Keratinocyte (primary cell): ENCODE measurements at regions not wholly inside any gene's neighbourhood (a gene's known extent, or its start where the extent isn't known, plus 50 kb on each side); places are given as distances from the start of the nearest gene placed in this dataset.

ENCODE experiments used
- DNase-seq: peaks from one replicate; pipeline ENCODE4 v3.0.0-alpha.2; 2011; ENCODE audit warnings: low read depth, missing footprints, low spot score
- FAIRE-seq: peaks from 2 replicates; lab custom pipeline; 2011; peaks lifted over from hg19 to GRCh38; lab: Jason Lieb, UNC
- H2AFZ ChIP-seq: 2 replicates; pipeline ENCODE4 v1.6.0; 2012; ENCODE audit warnings: low read length, control low read depth, inconsistent platforms; ENCODE audit not compliant: control insufficient read depth
- H3K27ac ChIP-seq: 2 replicates; pipeline ENCODE4 v1.5.1; 2011; ENCODE audit warnings: low read length; ENCODE audit not compliant: control insufficient read depth, insufficient read depth
- H3K27me3 ChIP-seq: 3 replicates; pipeline ENCODE4 v1.6.0; 2011; ENCODE audit warnings: low read length; ENCODE audit not compliant: control insufficient read depth, insufficient read depth; ENCODE audit errors: extremely low read depth
- H3K36me3 ChIP-seq, 2 experiments: 2 replicates in 1 of 2; 3 replicates in 1 of 2; pipeline ENCODE4 v1.5.1; 2011; ENCODE audit warnings: low read length in 2 of 2, mild to moderate bottlenecking in 1 of 2; ENCODE audit not compliant: control insufficient read depth in 2 of 2, insufficient read depth in 2 of 2; ENCODE audit errors: extremely low read depth in 1 of 2
- H3K4me1 ChIP-seq: 3 replicates; pipeline ENCODE4 v1.5.1; 2011; ENCODE audit warnings: low read length; ENCODE audit not compliant: control insufficient read depth, insufficient read depth; ENCODE audit errors: extremely low read depth
- H3K4me2 ChIP-seq: 3 replicates; pipeline ENCODE4 v1.6.0; 2011; ENCODE audit warnings: low read depth, low read length; ENCODE audit not compliant: control insufficient read depth, insufficient read depth; ENCODE audit errors: extremely low read depth
- H3K4me3 ChIP-seq, 3 experiments: fragments of 200-600 bp in 1 of 3; sonication (generic) in 1 of 3; 2 replicates in 2 of 3; 3 replicates in 1 of 3; pipeline ENCODE4 v1.5.1; 2011 to 2016; ENCODE audit warnings: low read length in 3 of 3, mild to moderate bottlenecking in 3 of 3, control low read depth in 2 of 3, inconsistent platforms in 1 of 3, low read depth in 1 of 3, mixed read lengths in 1 of 3, mixed run types in 1 of 3, moderate library complexity in 1 of 3; ENCODE audit not compliant: control insufficient read depth in 2 of 3, insufficient read depth in 2 of 3; ENCODE audit errors: extremely low read depth in 1 of 3
- H3K79me2 ChIP-seq: 2 replicates; pipeline ENCODE4 v1.6.0; 2012; ENCODE audit warnings: low read length; ENCODE audit not compliant: control insufficient read depth, insufficient read depth
- H3K9ac ChIP-seq: 3 replicates; pipeline ENCODE4 v1.6.0; 2011; ENCODE audit warnings: low read length; ENCODE audit not compliant: control insufficient read depth, insufficient read depth; ENCODE audit errors: extremely low read depth
- H3K9me1 ChIP-seq: 3 replicates; pipeline ENCODE4 v1.6.0; 2011; ENCODE audit warnings: low read length; ENCODE audit not compliant: control insufficient read depth, insufficient read depth; ENCODE audit errors: extremely low read depth
- H3K9me3 ChIP-seq: 2 replicates; pipeline ENCODE4 v1.5.1; 2012; ENCODE audit warnings: low read depth, low read length; ENCODE audit not compliant: control insufficient read depth
- H4K20me1 ChIP-seq: 3 replicates; pipeline ENCODE4 v1.6.0; 2011; ENCODE audit warnings: low read length; ENCODE audit not compliant: control insufficient read depth, insufficient read depth; ENCODE audit errors: extremely low read depth
- CTCF ChIP-seq, 3 experiments: IDR thresholded peaks in 1 of 3; conservative IDR thresholded peaks in 1 of 3; optimal IDR thresholded peaks in 1 of 3; 2 replicates in 2 of 3; 3 replicates in 1 of 3; pipeline versions ENCODE3 to v1.5.1; 2011; ENCODE audit warnings: low read length in 3 of 3, mild to moderate bottlenecking in 3 of 3, moderate library complexity in 2 of 3, control low read depth in 1 of 3, inconsistent platforms in 1 of 3; ENCODE audit not compliant: insufficient read depth in 2 of 3; ENCODE audit errors: extremely low read depth in 1 of 3
- EZH2 ChIP-seq: IDR thresholded peaks from one replicate; pipeline ENCODE4 v1.6.1; 2012; ENCODE audit warnings: inconsistent platforms, mild to moderate bottlenecking, low read length, moderate library complexity
- dilution Hi-C: fragments of 300-500 bp; cut with MboI; formaldehyde crosslinking; loops from one replicate; pipeline ENCODE4 v1.7.0; 2020; ENCODE audit warnings: low sequenced_read_pairs; ENCODE audit not compliant: extremely low pct_ligation_motif_present

DNA sequence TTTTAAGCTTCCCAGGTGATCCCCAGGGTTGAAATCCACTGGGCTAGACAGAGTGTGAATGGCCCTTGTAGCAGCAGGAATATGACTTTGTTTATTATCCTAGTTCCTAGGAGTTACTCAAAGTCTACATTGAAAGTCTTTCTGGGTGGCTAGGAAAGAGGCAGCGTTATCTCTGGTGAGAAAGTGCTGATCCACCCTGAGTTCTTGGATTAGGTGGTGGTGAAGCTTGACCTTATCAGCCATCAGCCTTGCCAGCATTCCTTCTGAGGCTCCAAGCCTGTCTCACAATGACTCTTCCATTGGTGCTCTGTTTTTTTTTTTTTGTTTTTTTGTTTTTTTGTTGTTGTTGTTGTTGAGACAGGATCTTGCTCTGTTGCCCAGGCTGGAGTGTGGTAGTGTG lies 83.1 kb upstream of the CLCN4 start:
- FAIRE-seq (no peak), DNase-seq (no peak)
- H3K4me3 ChIP-seq = no peak overlapping the region
- H3K4me1 ChIP-seq = peaks cover 25% of the 10 kb centered on the region
- no peak overlapping the region for H2AFZ ChIP-seq
- no peaks in the 10 kb centered on the region for H3K27me3 ChIP-seq
- no peaks in the 10 kb centered on the region for H3K9me3 ChIP-seq
- H3K79me2 ChIP-seq = no peaks in the 10 kb centered on the region
- TF ChIP-seq CTCF (optimal IDR thresholded peaks at IDR 0.05 in 1 of 3, IDR thresholded peaks at IDR 0.05 in 1 of 3, conservative IDR thresholded peaks at IDR 0.05 in 1 of 3; ENCODE audit: extremely low read depth in 1 of 3, insufficient read depth in 2 of 3, low read length in 3 of 3) = no peak
- TF ChIP-seq EZH2 = no peak
- H3K4me2 ChIP-seq = peak overlapping the region; percentile 72
- dilution Hi-C loops = no loop called here
- H3K36me3 ChIP-seq = peaks cover 0 to 1% of the 10 kb centered on the region in 2 experiments
- H3K9ac ChIP-seq = no peak overlapping the region
- H3K27ac ChIP-seq = peak overlapping the region; percentile 67
- no peaks in the 10 kb centered on the region for H3K9me1 ChIP-seq
- no peaks in the 10 kb centered on the region for H4K20me1 ChIP-seq

GRCh38 chrX:10074241-10074941 lies 82.4 kb upstream of the CLCN4 start:
- H3K4me1 ChIP-seq = peaks cover 25% of the 10 kb centered on the region
- dilution Hi-C loops = no loop called here
- H3K9ac ChIP-seq = peak overlapping the region; percentile 19
- H3K27ac ChIP-seq = peak overlapping the region; percentile 67
- H2AFZ ChIP-seq = no peak overlapping the region
- no peaks in the 10 kb centered on the region for H3K79me2 ChIP-seq
- no peak overlapping the region for H3K4me3 ChIP-seq
- no peaks in the 10 kb centered on the region for H3K9me3 ChIP-seq
- FAIRE-seq (peak; percentile 26), DNase-seq (peak; percentile 61)
- no peaks in the 10 kb centered on the region for H3K27me3 ChIP-seq
- H4K20me1 ChIP-seq = no peaks in the 10 kb centered on the region
- TF ChIP-seq CTCF (optimal IDR thresholded peaks at IDR 0.05 in 1 of 3, IDR thresholded peaks at IDR 0.05 in 1 of 3, conservative IDR thresholded peaks at IDR 0.05 in 1 of 3; ENCODE audit: extremely low read depth in 1 of 3, insufficient read depth in 2 of 3, low read length in 3 of 3) (no peak), EZH2 (no peak)
- peaks cover 0 to 1% of the 10 kb centered on the region in 2 experiments for H3K36me3 ChIP-seq
- no peaks in the 10 kb centered on the region for H3K9me1 ChIP-seq
- peak overlapping the region; percentile 72 for H3K4me2 ChIP-seq
